ENCODE measurements at regions not wholly inside any gene's neighbourhood (a gene's known extent, or its start where the extent isn't known, plus 50 kb on each side); places are given as distances from the start of the nearest gene placed in this dataset.
A peak's percentile ranks its signal among the peaks of the same experiment; 100 is the strongest.
"Not testable (repeated sequence)": the region's sequence is repeated elsewhere in the genome, so short reads cannot be mapped to it uniquely, and the experiment has no call there.

DNA sequence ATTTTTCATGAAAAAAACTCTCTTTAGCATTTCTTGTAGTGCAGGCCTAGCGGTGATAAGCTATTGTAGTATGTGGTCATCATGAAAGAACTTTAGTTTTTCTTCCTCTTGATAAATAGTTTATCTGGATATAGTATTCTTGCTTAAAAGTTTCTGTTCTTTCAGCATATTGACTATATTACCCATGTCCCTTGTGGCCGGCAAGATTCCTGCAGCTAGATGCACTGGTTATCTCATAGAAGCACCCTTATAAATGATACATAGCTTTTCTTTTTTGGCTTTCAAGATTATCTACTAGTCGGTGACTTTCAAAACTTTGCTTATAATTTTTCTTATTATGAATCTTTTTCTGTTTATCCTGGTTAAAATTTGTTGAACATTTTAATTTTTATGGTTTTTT is 234.8 kb downstream of the ALG10 start:
- no peak overlapping the region for H3K4me3 ChIP-seq (ENCODE audit: low read depth, poor library complexity, severe bottlenecking)
- DNase-seq (ENCODE audit: low spot score in 2 of 2), result no peak
- intact Hi-C loops (cut with DNase I; ENCODE audit: low total_unique reads), result no loop called here
- 82 to 95% methylated on average over 3 of the region's 3 CpGs for WGBS, 2 donors
- TF ChIP-seq POLR2A (IDR thresholded peaks at IDR 0.05), result no peak
- TF ChIP-seq, protein P1, sequence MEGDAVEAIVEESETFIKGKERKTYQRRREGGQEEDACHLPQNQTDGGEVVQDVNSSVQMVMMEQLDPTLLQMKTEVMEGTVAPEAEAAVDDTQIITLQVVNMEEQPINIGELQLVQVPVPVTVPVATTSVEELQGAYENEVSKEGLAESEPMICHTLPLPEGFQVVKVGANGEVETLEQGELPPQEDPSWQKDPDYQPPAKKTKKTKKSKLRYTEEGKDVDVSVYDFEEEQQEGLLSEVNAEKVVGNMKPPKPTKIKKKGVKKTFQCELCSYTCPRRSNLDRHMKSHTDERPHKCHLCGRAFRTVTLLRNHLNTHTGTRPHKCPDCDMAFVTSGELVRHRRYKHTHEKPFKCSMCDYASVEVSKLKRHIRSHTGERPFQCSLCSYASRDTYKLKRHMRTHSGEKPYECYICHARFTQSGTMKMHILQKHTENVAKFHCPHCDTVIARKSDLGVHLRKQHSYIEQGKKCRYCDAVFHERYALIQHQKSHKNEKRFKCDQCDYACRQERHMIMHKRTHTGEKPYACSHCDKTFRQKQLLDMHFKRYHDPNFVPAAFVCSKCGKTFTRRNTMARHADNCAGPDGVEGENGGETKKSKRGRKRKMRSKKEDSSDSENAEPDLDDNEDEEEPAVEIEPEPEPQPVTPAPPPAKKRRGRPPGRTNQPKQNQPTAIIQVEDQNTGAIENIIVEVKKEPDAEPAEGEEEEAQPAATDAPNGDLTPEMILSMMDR (IDR thresholded peaks at IDR 0.05), result no peak

DNA sequence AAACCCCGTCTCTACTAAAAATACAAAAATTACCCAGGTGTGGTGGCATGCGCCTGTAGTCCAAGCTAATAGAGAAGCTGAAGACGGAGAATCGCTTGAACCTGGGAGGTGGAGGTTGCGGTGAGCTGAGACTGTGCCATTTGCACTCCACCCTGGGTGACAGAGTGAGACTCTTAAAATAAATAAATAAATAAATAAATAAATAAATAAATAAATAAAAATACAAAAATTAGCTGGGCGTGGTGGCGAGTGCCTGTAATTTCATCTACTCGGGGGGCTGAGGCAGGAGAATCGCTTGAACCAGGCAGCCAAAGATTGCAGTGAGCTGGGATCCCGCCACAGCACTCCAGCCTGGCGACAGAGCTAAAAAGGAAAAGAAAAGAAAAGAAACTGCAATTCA is 239.8 kb downstream of the ALG10 start:
- intact Hi-C loops (cut with DNase I; ENCODE audit: low total_unique reads); H3K4me3 ChIP-seq (ENCODE audit: low read depth, poor library complexity, severe bottlenecking); DNase-seq (ENCODE audit: low spot score in 2 of 2): not testable (repeated sequence)
- WGBS, 2 donors, result 91 to 93% methylated on average over 11 of the region's 11 CpGs

DNA sequence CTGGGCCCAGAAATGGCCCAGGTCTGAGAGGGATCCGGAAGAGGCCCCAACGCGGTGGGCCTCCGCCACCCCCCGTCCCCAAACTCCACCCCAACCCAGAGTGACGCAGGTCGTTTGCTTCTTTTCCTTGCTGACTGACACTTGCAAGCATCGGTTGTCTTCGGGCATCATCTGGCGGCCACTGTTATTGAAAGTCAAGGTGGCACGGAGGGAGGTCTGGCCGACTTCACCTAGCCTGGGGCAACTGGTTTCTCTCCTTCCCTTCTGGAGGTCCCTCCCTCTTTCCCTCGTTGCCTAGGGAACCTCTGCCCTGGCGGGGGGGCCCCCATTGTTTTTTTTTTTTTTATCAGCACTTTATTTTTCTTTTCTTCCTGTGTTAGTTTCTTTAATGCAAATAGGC is 241.8 kb downstream of the ALG10 start:
- H3K4me3 ChIP-seq (ENCODE audit: low read depth, poor library complexity, severe bottlenecking), result no peak overlapping the region
- no peak for DNase-seq (ENCODE audit: low spot score in 2 of 2)
- 75 to 80% methylated on average over 14 of the region's 14 CpGs for WGBS, 2 donors
- intact Hi-C loops (cut with DNase I; ENCODE audit: low total_unique reads), result no loop called here
- no peak for TF ChIP-seq POLR2A (IDR thresholded peaks at IDR 0.05)
- TF ChIP-seq, protein P1 (IDR thresholded peaks at IDR 0.05), result no peak

DNA sequence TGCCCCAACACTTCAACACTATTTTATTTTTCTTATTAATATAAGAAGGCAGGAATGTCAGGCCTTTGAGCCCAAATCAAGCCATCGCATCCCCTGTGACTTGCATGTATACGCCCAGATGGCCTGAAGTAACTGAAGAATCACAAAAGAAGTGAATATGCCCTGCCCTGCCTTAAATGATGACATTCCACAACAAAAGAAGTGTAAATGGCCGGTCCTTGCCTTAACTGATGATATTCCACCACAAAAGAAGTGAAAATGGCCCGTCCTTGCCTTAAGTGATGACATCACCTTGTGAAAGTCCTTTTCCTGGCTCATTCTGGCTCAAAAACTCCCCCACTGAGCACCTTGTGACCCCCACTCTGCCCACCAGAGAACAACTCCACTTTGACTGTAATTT is 251.4 kb downstream of the ALG10 start:
- peak in 1 of 2 donors; percentile 17 for DNase-seq (ENCODE audit: low spot score in 2 of 2)
- whole genome bisulfite sequencing, 2 donors, result 65 to 71% methylated on average over 4 of the region's 4 CpGs

DNA sequence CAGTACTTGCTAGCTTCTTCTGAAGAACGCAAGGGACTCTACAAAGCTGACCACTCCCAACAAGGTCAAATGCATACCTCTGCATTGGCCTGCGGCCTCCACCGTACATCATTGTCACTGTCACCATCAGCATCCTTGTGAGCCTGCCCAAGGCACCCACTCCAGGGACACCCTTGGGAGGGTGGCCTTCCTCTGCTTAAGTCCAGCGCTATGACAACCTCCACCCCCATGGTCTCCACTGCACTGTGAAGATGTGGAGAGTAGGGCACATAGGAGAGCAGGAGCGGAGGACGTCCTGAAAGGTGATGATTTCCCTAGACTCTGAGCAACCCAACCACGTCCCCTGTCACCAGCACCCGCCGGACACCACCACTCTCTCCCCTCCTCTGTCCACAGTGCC is 252.8 kb downstream of the ALG10 start:
- intact Hi-C loops (cut with DNase I; ENCODE audit: low total_unique reads), result no loop called here
- H3K4me3 ChIP-seq (ENCODE audit: low read depth, poor library complexity, severe bottlenecking), result no peak overlapping the region
- 83 to 86% methylated on average over 9 of the region's 9 CpGs for WGBS, 2 donors

More for the DNA sequence above, 251.4 kb downstream of the ALG10 start:
- H3K4me3 ChIP-seq (ENCODE audit: low read depth, poor library complexity, severe bottlenecking); intact Hi-C loops (cut with DNase I; ENCODE audit: low total_unique reads): not testable (repeated sequence)

DNA sequence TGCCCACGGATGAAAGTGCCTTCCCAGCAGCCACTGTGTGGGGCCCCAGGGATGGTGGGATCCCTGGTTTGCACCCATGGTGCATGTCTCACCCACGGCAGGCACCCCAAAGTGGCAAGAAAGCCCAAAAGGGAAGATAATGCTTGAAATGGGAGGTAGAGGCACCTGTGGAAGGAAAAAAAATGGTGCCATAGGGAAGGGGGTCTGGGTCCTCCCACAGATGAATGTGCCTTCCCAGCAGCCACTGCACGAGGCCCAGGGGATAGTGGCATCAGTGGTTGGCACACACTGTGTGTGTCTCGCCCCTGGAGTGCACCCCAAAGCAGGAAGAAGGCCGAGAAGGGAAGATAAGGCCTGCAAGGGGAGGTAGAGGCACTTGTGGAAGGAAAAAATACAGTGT is 264.2 kb downstream of the ALG10 start:
- DNase-seq (ENCODE audit: low spot score in 2 of 2), result peak in 1 of 2 donors; percentile 56
- TF ChIP-seq, protein P1 (IDR thresholded peaks at IDR 0.05), result no peak
- no peak for TF ChIP-seq POLR2A (IDR thresholded peaks at IDR 0.05)
- H3K4me3 ChIP-seq (ENCODE audit: low read depth, poor library complexity, severe bottlenecking), result no peak overlapping the region
- WGBS, 2 donors, result 47 to 59% methylated on average over 5 of the region's 5 CpGs
- intact Hi-C loops (cut with DNase I; ENCODE audit: low total_unique reads), result no loop called here

More for the DNA sequence above, 252.8 kb downstream of the ALG10 start:
- peak in 1 of 2 donors; percentile 66 for DNase-seq (ENCODE audit: low spot score in 2 of 2)
- TF ChIP-seq POLR2A (IDR thresholded peaks at IDR 0.05), result no peak
- TF ChIP-seq, protein P1 (IDR thresholded peaks at IDR 0.05), result no peak

DNA sequence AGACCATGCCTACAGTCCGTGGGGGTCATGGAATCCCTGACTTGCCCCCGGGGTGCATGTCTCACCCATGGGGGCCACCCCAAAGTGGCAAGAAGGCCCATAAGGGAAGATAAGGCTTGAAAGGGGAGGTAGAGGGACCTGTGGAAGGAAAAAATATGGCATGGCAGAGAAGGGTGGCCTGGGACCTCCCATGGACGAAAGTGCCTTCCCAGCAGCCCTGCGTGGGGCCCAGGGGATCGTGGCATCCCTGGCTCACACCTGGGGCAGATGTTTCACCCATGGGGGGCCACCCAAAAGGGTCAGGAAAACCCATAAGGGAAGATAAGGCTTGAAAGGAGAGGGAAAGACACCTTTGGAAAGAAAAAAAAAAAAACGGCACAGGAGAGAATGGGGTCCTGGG is 264.6 kb downstream of the ALG10 start:
- intact Hi-C loops (cut with DNase I; ENCODE audit: low total_unique reads), result no loop called here
- WGBS, 2 donors, result 70 to 86% methylated on average over 6 of the region's 6 CpGs
- H3K4me3 ChIP-seq (ENCODE audit: low read depth, poor library complexity, severe bottlenecking), result no peak overlapping the region
- peak in 1 of 2 donors; percentile 21 for DNase-seq (ENCODE audit: low spot score in 2 of 2)
- TF ChIP-seq, protein P1 (IDR thresholded peaks at IDR 0.05), result no peak
- TF ChIP-seq POLR2A (IDR thresholded peaks at IDR 0.05), result no peak
